ENCODE measurements at regions not wholly inside any gene's neighbourhood (a gene's known extent, or its start where the extent isn't known, plus 50 kb on each side); places are given as distances from the start of the nearest gene placed in this dataset.

GRCh38 chr4:159698336-159698735 is 595.5 kb downstream of the RAPGEF2 start:
- no peak overlapping the region for H3K4me3 Mint-ChIP-seq
- peaks cover 0 to 6% (median 0%) of the 10 kb centered on the region in 3 donors for H3K9me3 ChIP-seq (ENCODE audit: control extremely low read depth in 1 of 3, control insufficient read depth in 2 of 3, insufficient read depth in 1 of 3, low read length in 2 of 3)
- no CpG with 5 or more reads among the region's 3 CpGs for WGBS (ENCODE audit: insufficient coverage)

GRCh38 chr4:159702200-159702599 is 599.3 kb downstream of the RAPGEF2 start:
- ChIA-PET CTCF (no interaction called here), POLR2A (no interaction called here)
- no peak overlapping the region for H2AFZ ChIP-seq (ENCODE audit: insufficient read depth, low read depth, low read length, poor library complexity, severe bottlenecking)
- intact Hi-C loops (cut with micrococcal nuclease) = no loop called here
- H3K9me3 Mint-ChIP-seq (ENCODE audit: insufficient read depth) = no peaks in the 10 kb centered on the region
- no peaks in the 10 kb centered on the region for H3K27me3 ChIP-seq (replicated peaks in 1 of 4; ENCODE audit: control extremely low read depth in 1 of 4, control insufficient read depth in 3 of 4, insufficient read depth in 4 of 4, low read length in 3 of 4)
- no peaks in the 10 kb centered on the region for H3K27me3 Mint-ChIP-seq
- no peak overlapping the region for H3K4me3 Mint-ChIP-seq
- H3K27ac ChIP-seq (ENCODE audit: low read length in 2 of 2) = no peak overlapping the region
- H3K9me3 ChIP-seq (ENCODE audit: control extremely low read depth in 1 of 3, control insufficient read depth in 2 of 3, insufficient read depth in 1 of 3, low read length in 2 of 3) = peaks cover 0 to 6% (median 0%) of the 10 kb centered on the region in 3 donors
- no peak for ATAC-seq (ENCODE audit: low read depth)
- no peak for DNase-seq
- no peak overlapping the region for H3K9ac ChIP-seq (ENCODE audit: low read length)
- no peaks in the 10 kb centered on the region for H3K4me1 Mint-ChIP-seq
- TF ChIP-seq EZH2 (IDR thresholded peaks at IDR 0.05; ENCODE audit: borderline replicate concordance, insufficient read depth, low read depth, low read length, poor library complexity, severe bottlenecking) (no peak), CTCF (IDR thresholded peaks at IDR 0.05) (no peak)
- H4K20me1 ChIP-seq (ENCODE audit: control insufficient read depth, insufficient read depth, low read length, poor library complexity, severe bottlenecking) = no peaks in the 10 kb centered on the region
- H3K79me2 ChIP-seq (ENCODE audit: control insufficient read depth, insufficient read depth, low read length) = no peaks in the 10 kb centered on the region
- no peaks in the 10 kb centered on the region for H3K36me3 ChIP-seq (replicated peaks in 1 of 2; ENCODE audit: control extremely low read depth in 1 of 2, control insufficient read depth in 1 of 2, extremely low read depth in 1 of 2, insufficient read depth in 2 of 2, low read length in 1 of 2)
- H3K4me2 ChIP-seq (replicated peaks; ENCODE audit: low read depth, low read length, poor library complexity, severe bottlenecking) = no peak overlapping the region
- H3K4me1 ChIP-seq (ENCODE audit: control insufficient read depth in 2 of 2, insufficient read depth in 2 of 2, low read length in 2 of 2) = no peaks in the 10 kb centered on the region
- 76% methylated on average over 2 of the region's 2 CpGs for WGBS (ENCODE audit: insufficient coverage)
- no peak overlapping the region for H3K27ac Mint-ChIP-seq
- H3K4me3 ChIP-seq (ENCODE audit: control extremely low read depth in 1 of 5, extremely low read depth in 1 of 5, insufficient read depth in 1 of 5, low read depth in 2 of 5, low read length in 4 of 5) = no peak overlapping the region

More at GRCh38 chr4:159698336-159698735, 595.5 kb downstream of the RAPGEF2 start:
- H3K27ac Mint-ChIP-seq = no peak overlapping the region
- ATAC-seq (ENCODE audit: low read depth) (no peak), DNase-seq (no peak)
- Histone ChIP-seq H3K4me3 (ENCODE audit: control extremely low read depth in 1 of 5, extremely low read depth in 1 of 5, insufficient read depth in 1 of 5, low read depth in 2 of 5, low read length in 4 of 5) (no peak overlapping the region), H3K79me2 (ENCODE audit: control insufficient read depth, insufficient read depth, low read length) (no peaks in the 10 kb centered on the region), H3K4me2 (replicated peaks; ENCODE audit: low read depth, low read length, poor library complexity, severe bottlenecking) (no peak overlapping the region), H2AFZ (ENCODE audit: insufficient read depth, low read depth, low read length, poor library complexity, severe bottlenecking) (no peak overlapping the region), H3K27me3 (replicated peaks in 1 of 4; ENCODE audit: control extremely low read depth in 1 of 4, control insufficient read depth in 3 of 4, insufficient read depth in 4 of 4, low read length in 3 of 4) (no peaks in the 10 kb centered on the region), H4K20me1 (ENCODE audit: control insufficient read depth, insufficient read depth, low read length, poor library complexity, severe bottlenecking) (no peaks in the 10 kb centered on the region), H3K27ac (ENCODE audit: low read length in 2 of 2) (no peak overlapping the region), H3K36me3 (replicated peaks in 1 of 2; ENCODE audit: control extremely low read depth in 1 of 2, control insufficient read depth in 1 of 2, extremely low read depth in 1 of 2, insufficient read depth in 2 of 2, low read length in 1 of 2) (no peaks in the 10 kb centered on the region), H3K9ac (ENCODE audit: low read length) (no peak overlapping the region), H3K4me1 (ENCODE audit: control insufficient read depth in 2 of 2, insufficient read depth in 2 of 2, low read length in 2 of 2) (no peaks in the 10 kb centered on the region)
- intact Hi-C loops (cut with micrococcal nuclease) = no loop called here
- peaks cover 3% of the 10 kb centered on the region for H3K9me3 Mint-ChIP-seq (ENCODE audit: insufficient read depth)
- TF ChIP-seq EZH2 (IDR thresholded peaks at IDR 0.05; ENCODE audit: borderline replicate concordance, insufficient read depth, low read depth, low read length, poor library complexity, severe bottlenecking) (no peak), CTCF (IDR thresholded peaks at IDR 0.05) (no peak)
- POLR2A ChIA-PET = no interaction called here
- no peaks in the 10 kb centered on the region for H3K4me1 Mint-ChIP-seq
- CTCF ChIA-PET = no interaction called here
- H3K27me3 Mint-ChIP-seq = no peaks in the 10 kb centered on the region

All from B cell (primary cell).